NCI-H345 treated with DMSO at 0.1 percent for 48 hours (cell line): ENCODE measurements at regions not wholly inside any gene's neighbourhood (a gene's known extent, or its start where the extent isn't known, plus 50 kb on each side); places are given as distances from the start of the nearest gene placed in this dataset.

Source experiments
- DNase-seq: peaks from one replicate; lab custom pipeline; 2025; ENCODE audit not compliant: unreplicated experiment; lab: John Stamatoyannopoulos, UW

- no peak for DNase-seq
These were observed 161.7 kb upstream of the UBE2E1 start for GRCh38 chr3:23644099-23644498.

- DNase-seq = no peak
These were observed 161.1 kb upstream of the UBE2E1 start for GRCh38 chr3:23644676-23645075.

GRCh38 chr3:23645533-23646183 lies 160.1 kb upstream of the UBE2E1 start:
- DNase-seq = no peak

GRCh38 chr3:23646184-23646920 lies 159.4 kb upstream of the UBE2E1 start:
- no peak for DNase-seq

- no peak for DNase-seq
These were observed 158.0 kb upstream of the UBE2E1 start for GRCh38 chr3:23647706-23648258.

GRCh38 chr3:23648326-23648995 lies 157.3 kb upstream of the UBE2E1 start:
- DNase-seq = no peak

- DNase-seq = no peak
These were observed 156.8 kb upstream of the UBE2E1 start for GRCh38 chr3:23648996-23649395.

GRCh38 chr3:23649448-23649847 lies 156.3 kb upstream of the UBE2E1 start:
- no peak for DNase-seq

GRCh38 chr3:23650371-23651140 lies 155.2 kb upstream of the UBE2E1 start:
- DNase-seq = no peak

- DNase-seq = no peak
These were observed 151.9 kb upstream of the UBE2E1 start for GRCh38 chr3:23653647-23654525.

GRCh38 chr3:23654571-23654970 lies 151.2 kb upstream of the UBE2E1 start:
- DNase-seq = no peak

GRCh38 chr3:23655749-23656148 lies 150.0 kb upstream of the UBE2E1 start:
- no peak for DNase-seq

- no peak for DNase-seq
These were observed 149.6 kb upstream of the UBE2E1 start for GRCh38 chr3:23656199-23656598.

GRCh38 chr3:23656821-23657220 lies 148.9 kb upstream of the UBE2E1 start:
- no peak for DNase-seq

- DNase-seq = no peak
These were observed 148.1 kb upstream of the UBE2E1 start for GRCh38 chr3:23657647-23658046.

GRCh38 chr3:23659274-23659673 lies 146.5 kb upstream of the UBE2E1 start:
- DNase-seq = no peak

- no peak for DNase-seq
These were observed 145.8 kb upstream of the UBE2E1 start for GRCh38 chr3:23659840-23660430.

GRCh38 chr3:23662079-23662617 lies 143.6 kb upstream of the UBE2E1 start:
- DNase-seq = no peak

GRCh38 chr3:23663246-23663645 lies 142.5 kb upstream of the UBE2E1 start:
- no peak for DNase-seq
